NCI-H1048 (cell line): ENCODE measurements at regions not wholly inside any gene's neighbourhood (a gene's known extent, or its start where the extent isn't known, plus 50 kb on each side); places are given as distances from the start of the nearest gene placed in this dataset.
A peak's percentile ranks its signal among the peaks of the same experiment; 100 is the strongest.

Experiments
- DNase-seq: peaks from one replicate; lab custom pipeline; 2025; lab: John Stamatoyannopoulos, UW

GRCh38 chr12:11568155-11568761 lies 81.2 kb upstream of the ETV6 start:
- DNase-seq = no peak

GRCh38 chr12:11568762-11569478 lies 80.6 kb upstream of the ETV6 start:
- DNase-seq = no peak

GRCh38 chr12:11569716-11570115 lies 79.8 kb upstream of the ETV6 start:
- DNase-seq = no peak

GRCh38 chr12:11573880-11574279 lies 75.6 kb upstream of the ETV6 start:
- DNase-seq = no peak

GRCh38 chr12:11576104-11576503 lies 73.4 kb upstream of the ETV6 start:
- no peak for DNase-seq

GRCh38 chr12:11577658-11578260 lies 71.7 kb upstream of the ETV6 start:
- DNase-seq = no peak

GRCh38 chr12:11578461-11578993 lies 70.9 kb upstream of the ETV6 start:
- DNase-seq = no peak

GRCh38 chr12:11580125-11580751 lies 69.2 kb upstream of the ETV6 start:
- no peak for DNase-seq

GRCh38 chr12:11581179-11581755 lies 68.2 kb upstream of the ETV6 start:
- peak; percentile 63 for DNase-seq

GRCh38 chr12:11584221-11584855 lies 65.1 kb upstream of the ETV6 start:
- DNase-seq = no peak

- no peak for DNase-seq
Measured at GRCh38 chr12:11592484-11592883, 57.0 kb upstream of the ETV6 start.

- DNase-seq = no peak
Measured at GRCh38 chr12:11593013-11593412, 56.5 kb upstream of the ETV6 start.

- DNase-seq = no peak
Measured at GRCh38 chr12:11595080-11595479, 54.4 kb upstream of the ETV6 start.

GRCh38 chr12:11596141-11596540 lies 53.3 kb upstream of the ETV6 start:
- no peak for DNase-seq

GRCh38 chr12:11598900-11599299 lies 50.6 kb upstream of the ETV6 start:
- no peak for DNase-seq
